ENCODE measurements at regions not wholly inside any gene's neighbourhood (a gene's known extent, or its start where the extent isn't known, plus 50 kb on each side); places are given as distances from the start of the nearest gene placed in this dataset.

DNA sequence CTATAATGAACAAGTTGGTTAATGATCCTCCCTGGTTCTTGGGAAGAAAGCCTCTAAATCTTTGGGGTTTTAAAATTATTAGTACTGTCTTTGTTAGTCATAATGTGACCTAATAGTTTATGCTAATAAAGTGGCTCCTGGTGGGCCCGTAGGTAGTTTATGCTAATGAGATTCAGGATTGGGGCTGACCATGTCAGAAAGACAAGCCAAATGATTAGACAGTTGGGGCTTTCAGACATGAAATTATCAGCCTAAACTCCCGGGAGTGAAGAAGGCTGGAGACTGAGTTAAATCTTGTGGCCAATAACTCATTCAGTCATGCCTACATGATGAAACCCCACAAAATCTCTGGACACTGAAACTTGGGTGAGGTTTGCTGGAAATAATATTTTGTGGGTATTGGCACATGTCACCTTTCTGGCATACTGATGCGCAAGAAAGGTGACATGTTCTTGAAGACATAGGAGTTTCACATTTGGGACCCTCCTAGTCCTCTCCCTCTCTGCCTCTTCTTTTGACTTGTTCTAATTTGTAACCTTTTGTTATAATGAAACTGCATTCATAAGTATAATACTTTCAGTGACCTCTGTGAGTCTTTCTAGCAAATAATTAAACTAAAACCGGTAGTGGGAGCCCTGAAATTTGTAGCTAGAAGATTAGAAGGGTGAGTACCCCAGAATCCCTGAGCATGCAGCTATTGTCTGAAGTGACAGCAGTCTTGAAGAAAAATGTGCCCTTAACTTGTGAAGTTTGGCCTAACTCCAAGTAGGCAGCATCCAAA is 196.8 kb upstream of the FSTL5 start:
- CTCF ChIA-PET = no interaction called here
- no peaks in the 10 kb centered on the region for H3K9me3 Mint-ChIP-seq
- H3K36me3 Mint-ChIP-seq = no peaks in the 10 kb centered on the region

DNA sequence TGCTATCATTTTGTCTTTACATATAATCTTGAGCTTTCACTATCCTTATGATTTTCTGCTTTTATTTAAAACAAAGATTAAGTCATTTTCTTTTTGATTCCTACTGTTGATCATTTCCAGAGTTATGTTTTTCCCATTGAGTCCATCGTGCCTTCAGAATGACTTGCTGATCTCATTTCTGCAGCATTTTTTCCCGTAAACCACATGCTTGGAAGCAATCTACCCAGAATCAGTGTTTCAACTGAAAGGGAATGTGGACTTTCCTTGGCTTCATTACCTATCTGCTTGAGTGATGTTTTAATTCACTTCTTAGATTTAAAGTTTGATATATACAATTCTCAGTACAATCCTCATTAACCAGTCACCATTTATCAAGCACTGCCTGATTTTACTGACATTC is 192.4 kb upstream of the FSTL5 start:
- Mint-ChIP-seq H3K27me3 (no peaks in the 10 kb centered on the region), H3K9me3 (peaks cover 3% of the 10 kb centered on the region), H3K4me1 (no peaks in the 10 kb centered on the region), H3K4me3 (no peak overlapping the region), H3K27ac (no peak overlapping the region), H3K36me3 (no peaks in the 10 kb centered on the region)
- CTCF ChIA-PET = no interaction called here
- DNase-seq = no peak

More for the DNA sequence above, 196.8 kb upstream of the FSTL5 start:
- Mint-ChIP-seq H3K27ac (no peak overlapping the region), H3K4me1 (no peaks in the 10 kb centered on the region), H3K27me3 (no peaks in the 10 kb centered on the region), H3K4me3 (no peak overlapping the region)
- no peak for DNase-seq

DNA sequence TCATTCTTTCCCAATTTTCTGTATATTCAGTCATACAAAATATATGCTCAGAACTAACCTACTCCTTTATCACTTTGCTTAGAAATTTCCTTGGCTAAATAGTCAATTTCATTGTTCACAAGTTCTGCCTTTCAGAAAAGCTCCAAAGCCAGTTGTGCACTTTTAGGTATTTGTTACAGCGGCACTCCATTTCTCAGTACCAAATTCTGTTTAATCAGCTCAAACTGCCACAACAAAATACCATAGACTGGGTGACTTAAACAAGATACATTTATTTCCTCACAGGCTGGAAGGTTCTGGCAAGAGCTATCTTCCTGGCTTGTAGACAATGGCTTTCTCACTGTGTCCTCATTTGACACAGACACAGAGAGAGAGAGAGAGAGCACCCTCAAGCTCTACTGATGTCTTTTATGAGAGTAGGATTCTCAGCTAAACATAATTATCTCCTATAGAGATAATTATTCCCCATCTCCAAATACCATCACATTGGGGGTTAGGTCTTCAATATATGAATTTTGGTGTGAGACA is 188.8 kb upstream of the FSTL5 start:
- Mint-ChIP-seq H3K4me3 (no peak overlapping the region), H3K4me1 (no peaks in the 10 kb centered on the region), H3K27ac (no peak overlapping the region), H3K36me3 (no peaks in the 10 kb centered on the region), H3K27me3 (no peaks in the 10 kb centered on the region), H3K9me3 (peaks cover 3% of the 10 kb centered on the region)
- DNase-seq = no peak
- CTCF ChIA-PET = no interaction called here

DNA sequence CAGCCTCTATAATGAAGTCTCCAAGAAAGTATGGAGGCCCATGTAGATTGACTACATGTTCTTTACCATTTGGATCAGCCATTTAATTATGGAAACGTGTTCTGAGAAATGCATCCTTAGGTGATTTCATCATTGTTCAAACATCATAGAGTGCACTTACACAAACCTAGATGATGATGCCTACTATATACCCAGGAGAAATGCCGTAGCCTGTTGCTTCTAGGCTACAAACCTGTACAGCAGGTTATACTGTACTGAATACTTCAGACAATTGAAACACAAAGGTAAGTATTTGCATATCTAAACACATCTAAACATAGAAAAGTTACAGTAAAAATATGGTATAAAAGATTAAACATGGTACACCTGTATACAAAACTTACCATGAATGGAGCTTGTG is 186.5 kb upstream of the FSTL5 start:
- H3K4me3 Mint-ChIP-seq = no peak overlapping the region
- no peak for DNase-seq
- H3K27me3 Mint-ChIP-seq = no peaks in the 10 kb centered on the region

DNA sequence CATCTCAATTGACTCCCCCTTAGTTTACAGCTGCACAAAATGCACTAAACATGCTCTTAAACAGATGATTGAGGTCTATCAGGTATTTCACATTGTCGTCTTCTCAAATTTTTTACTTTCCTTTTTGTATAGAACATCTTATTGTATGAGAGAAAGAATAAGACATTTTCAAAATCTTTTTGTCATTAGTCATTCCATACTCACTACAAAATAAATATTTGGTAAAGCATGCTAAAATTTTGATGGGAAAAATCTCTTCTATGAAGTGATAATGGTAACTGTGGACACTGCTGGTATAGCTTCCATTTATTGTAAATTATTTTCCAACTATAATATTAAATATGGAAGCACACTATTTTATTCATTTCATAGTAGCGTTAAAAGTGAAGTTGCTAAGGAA is 185.6 kb upstream of the FSTL5 start:
- H3K27ac Mint-ChIP-seq = no peak overlapping the region
- H3K4me3 Mint-ChIP-seq = no peak overlapping the region
- no peak for DNase-seq
- CTCF ChIA-PET = no interaction called here
- no peaks in the 10 kb centered on the region for H3K27me3 Mint-ChIP-seq
- peaks cover 3% of the 10 kb centered on the region for H3K9me3 Mint-ChIP-seq
- H3K36me3 Mint-ChIP-seq = no peaks in the 10 kb centered on the region
- H3K4me1 Mint-ChIP-seq = peaks cover 3% of the 10 kb centered on the region

More for the DNA sequence above, 186.5 kb upstream of the FSTL5 start:
- no peaks in the 10 kb centered on the region for H3K36me3 Mint-ChIP-seq
- H3K4me1 Mint-ChIP-seq = peaks cover 3% of the 10 kb centered on the region
- H3K9me3 Mint-ChIP-seq = peaks cover 3% of the 10 kb centered on the region
- H3K27ac Mint-ChIP-seq = no peak overlapping the region
- CTCF ChIA-PET = no interaction called here

DNA sequence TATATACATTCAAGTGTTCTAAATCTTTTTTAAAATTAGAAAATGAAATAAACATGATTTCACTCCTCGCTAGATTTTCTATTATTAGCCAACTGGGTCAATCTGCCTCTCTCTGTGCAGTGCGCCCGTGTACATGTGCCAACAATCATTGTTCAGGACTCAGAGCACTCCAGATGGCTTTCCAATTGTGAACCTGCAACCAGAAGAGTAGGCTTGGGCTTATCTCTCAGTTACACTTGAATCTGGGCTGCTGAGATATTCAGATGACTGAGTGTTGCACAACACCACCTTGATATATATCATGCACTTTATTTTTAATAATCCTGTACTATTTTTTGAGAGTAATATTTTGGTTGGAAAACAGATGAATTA is 184.0 kb upstream of the FSTL5 start:
- Mint-ChIP-seq H3K4me3 (no peak overlapping the region), H3K27me3 (no peaks in the 10 kb centered on the region), H3K36me3 (no peaks in the 10 kb centered on the region), H3K27ac (no peak overlapping the region), H3K9me3 (no peaks in the 10 kb centered on the region), H3K4me1 (peaks cover 3% of the 10 kb centered on the region)
- CTCF ChIA-PET = no interaction called here
- no peak for DNase-seq

DNA sequence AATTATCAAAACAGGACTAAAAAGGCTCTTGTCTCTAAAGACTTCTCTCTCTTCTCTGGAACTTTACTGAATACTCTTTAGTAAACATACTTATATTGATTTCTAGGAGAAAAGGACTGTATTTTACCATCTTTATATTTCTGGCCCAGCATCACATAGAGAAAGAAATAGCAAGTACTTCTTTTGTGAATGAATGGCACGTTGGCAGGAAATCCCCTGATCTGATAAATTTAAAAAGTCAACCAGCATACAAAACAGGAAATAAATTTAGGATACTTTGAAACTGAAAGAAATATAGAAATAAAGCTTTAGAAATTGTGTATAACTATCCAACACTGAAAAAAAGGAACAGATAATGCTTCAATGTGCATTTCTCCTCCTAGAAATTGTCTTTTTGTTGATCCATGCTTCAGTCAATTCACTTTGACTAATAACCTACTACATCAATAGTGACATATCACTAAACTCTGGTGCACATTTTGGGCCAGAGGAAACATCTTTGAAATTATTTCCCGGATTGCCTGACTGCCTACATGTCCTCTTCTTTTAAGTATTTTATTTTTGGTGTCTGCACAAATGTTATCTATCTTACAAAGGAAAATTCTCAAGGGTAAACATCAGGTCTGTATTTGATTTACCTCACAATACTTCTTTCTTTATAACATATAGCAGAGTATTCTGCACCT is 183.5 kb upstream of the FSTL5 start:
- no peak overlapping the region for H3K4me3 Mint-ChIP-seq
- H3K27me3 Mint-ChIP-seq = no peaks in the 10 kb centered on the region
- CTCF ChIA-PET = no interaction called here
- no peaks in the 10 kb centered on the region for H3K36me3 Mint-ChIP-seq
- H3K27ac Mint-ChIP-seq = no peak overlapping the region
- no peak for DNase-seq
- peaks cover 3% of the 10 kb centered on the region for H3K4me1 Mint-ChIP-seq
- H3K9me3 Mint-ChIP-seq = no peaks in the 10 kb centered on the region

DNA sequence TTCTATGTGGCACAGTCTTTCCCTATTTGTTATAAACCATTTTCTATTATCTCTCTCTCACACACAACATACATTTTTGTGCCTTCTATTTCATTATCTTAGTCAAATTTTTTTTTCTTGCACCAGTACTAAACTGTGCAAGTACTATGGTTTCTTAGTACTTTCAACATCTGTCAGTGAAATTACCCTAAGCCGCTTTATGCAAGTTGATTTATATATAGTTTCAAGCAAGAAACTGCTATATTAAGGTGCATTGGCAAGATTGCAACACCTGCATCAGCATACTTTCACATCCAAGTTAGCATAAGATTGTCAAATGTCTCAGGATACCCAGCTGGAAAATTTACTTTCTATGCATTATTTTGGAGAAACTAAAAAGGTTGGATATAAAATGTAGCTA is 180.2 kb upstream of the FSTL5 start:
- DNase-seq = no peak
- no peaks in the 10 kb centered on the region for H3K9me3 Mint-ChIP-seq
- CTCF ChIA-PET = no interaction called here
- no peaks in the 10 kb centered on the region for H3K36me3 Mint-ChIP-seq
- H3K4me1 Mint-ChIP-seq = peaks cover 3% of the 10 kb centered on the region
- no peak overlapping the region for H3K4me3 Mint-ChIP-seq
- H3K27ac Mint-ChIP-seq = no peak overlapping the region
- H3K27me3 Mint-ChIP-seq = no peaks in the 10 kb centered on the region

DNA sequence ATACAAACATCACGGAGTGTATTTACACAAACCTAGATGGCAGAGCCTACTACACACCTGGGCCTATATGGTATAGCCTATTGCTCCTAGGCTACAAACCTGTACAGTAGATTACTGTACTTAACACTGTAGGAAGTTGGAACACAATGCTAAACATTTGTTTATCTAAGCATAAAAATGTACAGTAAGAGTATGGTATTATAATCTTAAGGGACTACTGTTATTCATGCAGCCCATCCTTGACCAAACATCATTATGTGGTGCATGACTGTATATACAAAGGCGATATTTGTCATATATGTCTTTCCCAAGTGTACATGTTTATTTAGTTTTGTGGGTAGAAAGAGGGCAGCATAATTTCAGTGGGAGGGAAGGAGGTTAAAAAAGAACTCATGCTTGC is 177.7 kb upstream of the FSTL5 start:
- Mint-ChIP-seq H3K4me3 (no peak overlapping the region), H3K27ac (no peak overlapping the region), H3K9me3 (no peaks in the 10 kb centered on the region), H3K36me3 (no peaks in the 10 kb centered on the region), H3K4me1 (no peaks in the 10 kb centered on the region), H3K27me3 (no peaks in the 10 kb centered on the region)
- DNase-seq = no peak
- CTCF ChIA-PET = no interaction called here

DNA sequence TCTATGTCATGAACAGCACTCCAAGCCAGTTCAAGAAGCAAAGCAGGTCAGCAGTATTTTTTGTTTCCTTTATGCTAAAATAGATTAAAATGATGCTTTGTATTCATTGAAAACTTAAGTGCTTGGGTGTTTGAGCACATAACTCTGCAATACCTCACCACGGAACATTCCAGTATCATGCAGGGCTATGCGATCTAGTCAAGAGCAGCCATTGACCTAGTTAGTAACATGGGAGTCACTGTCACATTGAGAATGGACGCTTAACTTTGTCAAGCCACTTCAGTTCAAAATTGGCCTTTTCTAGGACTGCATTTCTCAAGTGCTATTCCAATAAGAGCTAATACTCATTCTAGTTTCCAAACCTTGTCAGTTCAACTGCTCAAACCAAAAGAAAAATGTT is 160.1 kb upstream of the FSTL5 start:
- DNase-seq = no peak
- no peaks in the 10 kb centered on the region for H3K9me3 Mint-ChIP-seq
- no peaks in the 10 kb centered on the region for H3K27me3 Mint-ChIP-seq
- H3K4me1 Mint-ChIP-seq = no peaks in the 10 kb centered on the region
- H3K27ac Mint-ChIP-seq = no peak overlapping the region
- no peak overlapping the region for H3K4me3 Mint-ChIP-seq
- CTCF ChIA-PET = no interaction called here
- no peaks in the 10 kb centered on the region for H3K36me3 Mint-ChIP-seq

DNA sequence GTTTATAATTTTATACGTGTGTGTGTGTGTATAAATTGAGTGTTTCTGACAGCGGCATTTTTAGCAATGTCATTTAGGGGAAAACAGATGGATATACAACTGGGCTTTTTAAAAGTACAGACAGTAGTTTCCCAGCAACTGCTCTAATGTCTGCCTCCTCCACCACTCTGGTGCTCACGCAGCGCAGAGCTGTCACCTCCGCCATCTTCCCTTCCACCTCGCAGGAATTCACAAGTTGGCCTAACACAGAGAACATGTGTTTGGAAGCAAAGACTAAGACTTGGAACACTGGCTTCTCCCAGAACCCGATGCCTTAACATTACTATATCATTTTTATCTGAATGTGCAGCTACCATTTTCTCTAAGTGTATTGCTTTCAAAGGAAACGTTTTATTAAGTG is 158.3 kb upstream of the FSTL5 start:
- no peaks in the 10 kb centered on the region for H3K27me3 Mint-ChIP-seq
- CTCF ChIA-PET = no interaction called here
- H3K36me3 Mint-ChIP-seq = no peaks in the 10 kb centered on the region
- no peak for DNase-seq
- no peak overlapping the region for H3K27ac Mint-ChIP-seq
- H3K9me3 Mint-ChIP-seq = no peaks in the 10 kb centered on the region
- no peaks in the 10 kb centered on the region for H3K4me1 Mint-ChIP-seq
- no peak overlapping the region for H3K4me3 Mint-ChIP-seq

DNA sequence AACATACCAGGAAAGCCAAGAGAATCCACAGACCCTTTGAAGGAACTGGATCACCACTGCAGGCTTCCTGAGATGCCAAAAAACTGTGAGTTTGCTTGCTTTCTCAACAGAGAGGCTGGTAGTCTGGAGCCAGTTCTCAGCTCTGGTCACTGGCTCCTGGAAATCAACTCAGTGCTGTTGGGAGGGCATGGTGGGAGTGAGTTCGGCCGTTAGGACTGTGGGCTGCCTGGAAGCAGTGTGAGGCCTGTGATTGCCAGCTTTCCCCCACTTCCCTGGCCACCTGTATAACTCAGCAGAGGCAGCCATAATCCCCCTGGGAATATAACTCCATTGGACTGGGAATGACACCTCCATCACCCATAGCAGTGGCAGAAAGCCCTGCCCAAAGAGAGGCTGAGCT is 122.0 kb upstream of the FSTL5 start:
- H3K27ac Mint-ChIP-seq = no peak overlapping the region
- CTCF ChIA-PET = no interaction called here
- H3K27me3 Mint-ChIP-seq = no peaks in the 10 kb centered on the region
- no peak for DNase-seq
- peaks cover 10% of the 10 kb centered on the region for H3K9me3 Mint-ChIP-seq
- no peak overlapping the region for H3K4me3 Mint-ChIP-seq
- H3K4me1 Mint-ChIP-seq = no peaks in the 10 kb centered on the region
- no peaks in the 10 kb centered on the region for H3K36me3 Mint-ChIP-seq

DNA sequence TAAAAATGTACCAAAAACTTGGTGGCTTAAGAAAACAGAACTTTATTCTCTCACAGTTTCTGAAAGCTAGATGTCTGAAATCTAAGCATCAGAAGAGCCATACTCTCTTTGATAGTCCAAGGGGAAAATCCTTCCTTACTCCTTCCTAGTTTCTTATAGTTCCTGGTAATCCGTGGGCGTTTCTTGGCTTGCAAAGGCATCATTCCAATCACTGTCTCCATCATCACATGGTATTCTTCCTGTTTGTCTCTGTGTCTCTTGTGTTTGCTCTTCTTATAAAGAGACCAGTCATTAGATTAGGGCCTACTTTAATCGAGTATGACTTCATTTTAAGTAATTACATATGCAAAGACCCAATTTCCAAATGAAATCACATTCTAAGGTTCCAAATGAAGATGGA is 118.9 kb upstream of the FSTL5 start:
- DNase-seq = no peak
- Mint-ChIP-seq H3K27ac (no peak overlapping the region), H3K4me3 (no peak overlapping the region), H3K36me3 (no peaks in the 10 kb centered on the region), H3K4me1 (no peaks in the 10 kb centered on the region), H3K27me3 (no peaks in the 10 kb centered on the region), H3K9me3 (peaks cover 4% of the 10 kb centered on the region)
- CTCF ChIA-PET = no interaction called here

DNA sequence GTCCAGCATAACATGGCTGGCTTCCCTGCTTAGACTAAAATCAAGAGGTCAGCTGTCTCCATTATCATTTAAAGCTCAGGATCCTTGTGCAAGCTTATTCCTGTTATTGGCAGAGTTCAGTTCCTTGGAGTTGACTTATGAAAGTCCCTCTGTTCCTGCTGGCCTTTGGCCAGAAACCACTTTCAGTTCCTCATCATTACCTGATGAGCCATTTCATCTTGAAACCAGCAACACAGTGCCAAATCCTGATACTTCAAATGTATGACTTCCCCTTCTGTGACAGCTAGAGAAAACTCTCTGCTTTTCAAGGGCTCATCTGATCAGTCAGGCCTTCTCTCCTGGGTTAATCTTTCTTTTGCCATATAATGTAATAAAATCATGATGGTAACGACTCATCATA is 110.6 kb upstream of the FSTL5 start:
- Mint-ChIP-seq H3K4me1 (no peaks in the 10 kb centered on the region), H3K27ac (no peak overlapping the region), H3K36me3 (no peaks in the 10 kb centered on the region), H3K4me3 (no peak overlapping the region), H3K27me3 (no peaks in the 10 kb centered on the region), H3K9me3 (no peaks in the 10 kb centered on the region)
- no peak for DNase-seq
- CTCF ChIA-PET = no interaction called here

DNA sequence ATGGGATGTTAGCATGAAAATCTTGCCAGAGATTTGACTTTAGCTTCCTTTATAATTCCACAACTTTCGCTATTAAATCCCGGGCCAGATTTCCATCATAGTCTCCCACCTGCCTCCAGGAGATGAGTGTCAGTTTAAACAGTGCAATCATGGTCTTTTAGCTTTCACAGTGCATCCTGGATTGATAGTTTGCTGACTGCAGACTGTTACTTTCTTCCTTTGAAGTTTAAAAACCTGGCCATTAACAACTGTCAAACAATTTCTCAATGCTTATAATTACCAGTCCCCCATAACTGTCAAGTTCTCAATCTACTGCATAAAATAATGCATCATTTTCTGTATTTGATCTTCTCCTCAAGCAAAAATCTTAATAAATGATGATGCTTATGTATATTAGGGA is 108.4 kb upstream of the FSTL5 start:
- Mint-ChIP-seq H3K27me3 (no peaks in the 10 kb centered on the region), H3K9me3 (no peaks in the 10 kb centered on the region), H3K36me3 (no peaks in the 10 kb centered on the region), H3K4me1 (no peaks in the 10 kb centered on the region), H3K4me3 (no peak overlapping the region), H3K27ac (no peak overlapping the region)
- DNase-seq = no peak
- CTCF ChIA-PET = interaction anchor here (0.6 kb wide), 1 partner anchor 104 kb away, joined by 3 read pairs; no protein-coding TSS in a partner anchor

All from activated naive CD4-positive, alpha-beta T cell treated with anti-CD3 and anti-CD28 coated beads, Interleukin-2, amount 10 ng/mL, durations not matched to agents 7 days and 5 days (primary cell).